T-helper 2 cell treated with Interferon-gamma antibody and Interleukin-4, amounts not matched to agents 5 μg/mL and 100 μg/mL, for 36 hours (primary cell): ENCODE measurements at regions not wholly inside any gene's neighbourhood (a gene's known extent, or its start where the extent isn't known, plus 50 kb on each side); places are given as distances from the start of the nearest gene placed in this dataset.

ENCODE experiments used
- DNase-seq: peaks from one replicate; pipeline ENCODE4 v3.0.0; 2021; ENCODE audit warnings: low spot score
- H3K27ac Mint-ChIP-seq: one replicate; pipeline ENCODE4 v1.8.0; 2021; ENCODE audit warnings: mild to moderate bottlenecking, mixed read lengths
- H3K27me3 Mint-ChIP-seq: one replicate; pipeline ENCODE4 v1.8.0; 2021; ENCODE audit warnings: low read depth, mixed read lengths
- H3K36me3 Mint-ChIP-seq: one replicate; pipeline ENCODE4 v1.8.0; 2021; ENCODE audit warnings: low read depth, mixed read lengths
- H3K4me1 Mint-ChIP-seq: one replicate; pipeline ENCODE4 v1.8.0; 2021; ENCODE audit warnings: low read depth, mixed read lengths
- H3K4me3 Mint-ChIP-seq: one replicate; pipeline ENCODE4 v1.8.0; 2022; ENCODE audit warnings: mild to moderate bottlenecking, moderate library complexity, mixed read lengths
- H3K9me3 Mint-ChIP-seq: one replicate; pipeline ENCODE4 v1.8.0; 2021; ENCODE audit warnings: mixed read lengths

GRCh38 chr5:32494827-32495226, 50.3 kb upstream of the ZFR start:
- Mint-ChIP-seq H3K36me3 (no peaks in the 10 kb centered on the region), H3K27ac (no peak overlapping the region), H3K27me3 (no peaks in the 10 kb centered on the region), H3K4me1 (peaks cover 16% of the 10 kb centered on the region), H3K9me3 (no peaks in the 10 kb centered on the region), H3K4me3 (no peak overlapping the region)
- DNase-seq: no peak
